ENCODE measurements at regions not wholly inside any gene's neighbourhood (a gene's known extent, or its start where the extent isn't known, plus 50 kb on each side); places are given as distances from the start of the nearest gene placed in this dataset.

GRCh38 chr20:6613280-6613861 lies 154.1 kb upstream of the BMP2 start:
- Mint-ChIP-seq H3K4me3 (ENCODE audit: unreplicated experiment) (no peak overlapping the region), H3K4me1 (ENCODE audit: low read depth, unreplicated experiment) (peaks cover 4% of the 10 kb centered on the region), H3K36me3 (ENCODE audit: low read depth, unreplicated experiment) (no peaks in the 10 kb centered on the region), H3K9me3 (ENCODE audit: unreplicated experiment) (no peaks in the 10 kb centered on the region), H3K27ac (ENCODE audit: unreplicated experiment) (no peak overlapping the region), H3K27me3 (ENCODE audit: low read depth, unreplicated experiment) (no peaks in the 10 kb centered on the region)
- no peaks in the 10 kb centered on the region for H3K27me3 ChIP-seq (ENCODE audit: insufficient read depth, low read length)
- FAIRE-seq (no peak), DNase-seq (ENCODE audit: low read depth) (no peak)
- H2AFZ ChIP-seq (ENCODE audit: low read depth, low read length): no peak overlapping the region
- H3K9me3 ChIP-seq (ENCODE audit: insufficient read depth, low read depth, low read length): no peaks in the 10 kb centered on the region
- no peak overlapping the region for H3K9ac ChIP-seq (ENCODE audit: low read length)
- H3K4me3 ChIP-seq (ENCODE audit: insufficient read depth, low read depth, low read length): no peak overlapping the region
- H3K27ac ChIP-seq (ENCODE audit: low read depth, low read length): no peak overlapping the region
- no peaks in the 10 kb centered on the region for H4K20me1 ChIP-seq (ENCODE audit: insufficient read depth, low read length)
- no peaks in the 10 kb centered on the region for H3K36me3 ChIP-seq (ENCODE audit: insufficient read depth, low read length)
- no peak overlapping the region for H3K4me2 ChIP-seq (ENCODE audit: low read length)
- TF ChIP-seq CTCF (IDR thresholded peaks at IDR 0.05; ENCODE audit: insufficient read depth, low read depth, low read length) (no peak), EZH2 (IDR thresholded peaks at IDR 0.05; ENCODE audit: insufficient read depth, low read length) (no peak)
- no peaks in the 10 kb centered on the region for H3K4me1 ChIP-seq (ENCODE audit: insufficient read depth, low read length)
- H3K79me2 ChIP-seq (ENCODE audit: insufficient read depth, low read length): no peaks in the 10 kb centered on the region

GRCh38 chr20:6612606-6612923 lies 154.9 kb upstream of the BMP2 start:
- Histone ChIP-seq H3K4me1 (ENCODE audit: insufficient read depth, low read length) (no peaks in the 10 kb centered on the region), H3K9ac (ENCODE audit: low read length) (no peak overlapping the region), H3K79me2 (ENCODE audit: insufficient read depth, low read length) (no peaks in the 10 kb centered on the region), H3K27me3 (ENCODE audit: insufficient read depth, low read length) (no peaks in the 10 kb centered on the region), H3K4me3 (ENCODE audit: insufficient read depth, low read depth, low read length) (no peak overlapping the region), H3K36me3 (ENCODE audit: insufficient read depth, low read length) (no peaks in the 10 kb centered on the region), H3K9me3 (ENCODE audit: insufficient read depth, low read depth, low read length) (no peaks in the 10 kb centered on the region), H4K20me1 (ENCODE audit: insufficient read depth, low read length) (no peaks in the 10 kb centered on the region), H3K4me2 (ENCODE audit: low read length) (no peak overlapping the region), H2AFZ (ENCODE audit: low read depth, low read length) (no peak overlapping the region), H3K27ac (ENCODE audit: low read depth, low read length) (no peak overlapping the region)
- H3K4me1 Mint-ChIP-seq (ENCODE audit: low read depth, unreplicated experiment): peaks cover 4% of the 10 kb centered on the region
- TF ChIP-seq EZH2 (IDR thresholded peaks at IDR 0.05; ENCODE audit: insufficient read depth, low read length) (no peak), CTCF (IDR thresholded peaks at IDR 0.05; ENCODE audit: insufficient read depth, low read depth, low read length) (no peak)
- FAIRE-seq: no peak
- no peaks in the 10 kb centered on the region for H3K27me3 Mint-ChIP-seq (ENCODE audit: low read depth, unreplicated experiment)
- no peak overlapping the region for H3K4me3 Mint-ChIP-seq (ENCODE audit: unreplicated experiment)
- H3K36me3 Mint-ChIP-seq (ENCODE audit: low read depth, unreplicated experiment): no peaks in the 10 kb centered on the region
- DNase-seq (ENCODE audit: low read depth): no peak
- no peak overlapping the region for H3K27ac Mint-ChIP-seq (ENCODE audit: unreplicated experiment)
- no peaks in the 10 kb centered on the region for H3K9me3 Mint-ChIP-seq (ENCODE audit: unreplicated experiment)

- no peak overlapping the region for H2AFZ ChIP-seq (ENCODE audit: low read depth, low read length)
- Mint-ChIP-seq H3K9me3 (ENCODE audit: unreplicated experiment) (no peaks in the 10 kb centered on the region), H3K4me3 (ENCODE audit: unreplicated experiment) (no peak overlapping the region), H3K4me1 (ENCODE audit: low read depth, unreplicated experiment) (peaks cover 4% of the 10 kb centered on the region), H3K27ac (ENCODE audit: unreplicated experiment) (no peak overlapping the region), H3K27me3 (ENCODE audit: low read depth, unreplicated experiment) (no peaks in the 10 kb centered on the region), H3K36me3 (ENCODE audit: low read depth, unreplicated experiment) (no peaks in the 10 kb centered on the region)
- no peak overlapping the region for H3K9ac ChIP-seq (ENCODE audit: low read length)
- DNase-seq (ENCODE audit: low read depth) (no peak), FAIRE-seq (no peak)
- H3K79me2 ChIP-seq (ENCODE audit: insufficient read depth, low read length): no peaks in the 10 kb centered on the region
- H3K9me3 ChIP-seq (ENCODE audit: insufficient read depth, low read depth, low read length): no peaks in the 10 kb centered on the region
- TF ChIP-seq EZH2 (IDR thresholded peaks at IDR 0.05; ENCODE audit: insufficient read depth, low read length) (no peak), CTCF (IDR thresholded peaks at IDR 0.05; ENCODE audit: insufficient read depth, low read depth, low read length) (no peak)
- H3K27me3 ChIP-seq (ENCODE audit: insufficient read depth, low read length): no peaks in the 10 kb centered on the region
- H3K4me3 ChIP-seq (ENCODE audit: insufficient read depth, low read depth, low read length): no peak overlapping the region
- H4K20me1 ChIP-seq (ENCODE audit: insufficient read depth, low read length): no peaks in the 10 kb centered on the region
- H3K36me3 ChIP-seq (ENCODE audit: insufficient read depth, low read length): no peaks in the 10 kb centered on the region
- no peak overlapping the region for H3K4me2 ChIP-seq (ENCODE audit: low read length)
- H3K4me1 ChIP-seq (ENCODE audit: insufficient read depth, low read length): no peaks in the 10 kb centered on the region
- no peak overlapping the region for H3K27ac ChIP-seq (ENCODE audit: low read depth, low read length)
Measured at GRCh38 chr20:6611911-6612605, 155.4 kb upstream of the BMP2 start.

All from astrocyte (in vitro differentiated cells and primary cell).